Trophoblast cell (in vitro differentiated cells and primary cell): ENCODE measurements at regions not wholly inside any gene's neighbourhood (a gene's known extent, or its start where the extent isn't known, plus 50 kb on each side); places are given as distances from the start of the nearest gene placed in this dataset.

Experiments
- DNase-seq, 2 donors: peaks; one replicate each; pipeline ENCODE4 v3.0.0-alpha.2; 2016
- H2AFZ ChIP-seq: 2 replicates; pipeline ENCODE4 v1.6.1; 2013; ENCODE audit warnings: low read length, moderate library complexity, mild to moderate bottlenecking; ENCODE audit not compliant: insufficient read depth, poor library complexity
- H2AK5ac ChIP-seq: 2 replicates; pipeline ENCODE4 v1.6.1; 2013; ENCODE audit warnings: mild to moderate bottlenecking, low read length
- H2BK120ac ChIP-seq: 2 replicates; pipeline ENCODE4 v1.6.1; 2013; ENCODE audit warnings: low read length, mild to moderate bottlenecking, moderate library complexity; ENCODE audit not compliant: insufficient read depth, poor library complexity
- H2BK12ac ChIP-seq: 2 replicates; pipeline ENCODE4 v1.6.1; 2013; ENCODE audit warnings: mild to moderate bottlenecking, low read length, moderate library complexity
- H2BK5ac ChIP-seq: 2 replicates; pipeline ENCODE4 v1.6.1; 2013; ENCODE audit warnings: low read length, low read depth, moderate library complexity, mild to moderate bottlenecking; ENCODE audit not compliant: poor library complexity
- H3K14ac ChIP-seq: 2 replicates; pipeline ENCODE4 v1.6.1; 2013; ENCODE audit warnings: mild to moderate bottlenecking, low read length
- H3K18ac ChIP-seq: 2 replicates; pipeline ENCODE4 v1.6.1; 2013; ENCODE audit warnings: mild to moderate bottlenecking, low read length
- H3K23ac ChIP-seq: 2 replicates; pipeline ENCODE4 v1.6.1; 2013; ENCODE audit warnings: low read length
- H3K27ac ChIP-seq: 2 replicates; pipeline ENCODE4 v1.5.1; 2013; ENCODE audit warnings: low read depth, mild to moderate bottlenecking, inconsistent platforms, low read length, moderate library complexity
- H3K27me3 ChIP-seq: 2 replicates; pipeline ENCODE4 v1.6.1; 2013; ENCODE audit warnings: inconsistent platforms, mild to moderate bottlenecking, low read length, moderate library complexity; ENCODE audit not compliant: insufficient read depth
- H3K36me3 ChIP-seq, 2 experiments: 1 replicate in 1 of 2; 2 replicates in 1 of 2; pipeline ENCODE4 v1.6.1; 2013; ENCODE audit warnings: low read length in 2 of 2, mild to moderate bottlenecking in 2 of 2, moderate library complexity in 1 of 2; ENCODE audit not compliant: insufficient read depth in 2 of 2, control insufficient read depth in 1 of 2
- H3K4ac ChIP-seq: 2 replicates; pipeline ENCODE4 v1.6.1; 2013; ENCODE audit warnings: low read depth, mild to moderate bottlenecking, low read length, moderate library complexity
- H3K4me1 ChIP-seq, 2 experiments: 1 replicate in 1 of 2; 2 replicates in 1 of 2; pipeline ENCODE4 v1.6.1; 2013; ENCODE audit warnings: low read length in 2 of 2, mild to moderate bottlenecking in 2 of 2, moderate library complexity in 1 of 2; ENCODE audit not compliant: insufficient read depth in 2 of 2, control insufficient read depth in 1 of 2
- H3K4me2 ChIP-seq: 2 replicates; pipeline ENCODE4 v1.6.1; 2013; ENCODE audit warnings: inconsistent platforms, mild to moderate bottlenecking, low read length, moderate library complexity
- H3K4me3 ChIP-seq: 2 replicates; pipeline ENCODE4 v1.5.1; 2013; ENCODE audit warnings: mild to moderate bottlenecking, low read depth, low read length, inconsistent platforms
- H3K79me1 ChIP-seq: one replicate; pipeline ENCODE4 v1.6.1; 2013; ENCODE audit warnings: low read length
- H3K79me2 ChIP-seq: 2 replicates; pipeline ENCODE4 v1.6.1; 2013; ENCODE audit warnings: low read length, mild to moderate bottlenecking; ENCODE audit not compliant: control insufficient read depth, insufficient read depth, poor library complexity
- H3K9ac ChIP-seq: 2 replicates; pipeline ENCODE4 v1.6.1; 2013; ENCODE audit warnings: mild to moderate bottlenecking, low read length
- H3K9me3 ChIP-seq: 2 replicates; pipeline ENCODE4 v1.6.1; 2013; ENCODE audit warnings: low read depth, mild to moderate bottlenecking, control low read depth, inconsistent platforms, low read length; ENCODE audit not compliant: insufficient read depth
- H4K12ac ChIP-seq: 2 replicates; pipeline ENCODE4 v1.6.1; 2013; ENCODE audit warnings: low read depth, mild to moderate bottlenecking, low read length, moderate library complexity
- H4K8ac ChIP-seq: 2 replicates; pipeline ENCODE4 v1.6.1; 2013; ENCODE audit warnings: low read depth, mild to moderate bottlenecking, low read length, moderate library complexity
- H4K91ac ChIP-seq: one replicate; pipeline ENCODE4 v1.6.1; 2013; ENCODE audit warnings: low read depth, mild to moderate bottlenecking, low read length, moderate library complexity
- WGBS: extraction: QIAGEN DNeasy Blood & Tissue Kit; methylation state at CpG from one replicate; pipeline ENCODE4 v1.1.7; 2013; ENCODE audit warnings: missing lambda C conversion rate; ENCODE audit not compliant: insufficient read length, insufficient coverage; ENCODE audit errors: extremely low coverage; 5-methylcytosine and 5-hydroxymethylcytosine counted together

- H3K4me3 ChIP-seq, result no peak overlapping the region
- H2BK12ac ChIP-seq, result no peak overlapping the region
- no peak overlapping the region for H3K18ac ChIP-seq
- no peak overlapping the region for H3K9ac ChIP-seq
- H3K14ac ChIP-seq, result no peak overlapping the region
- no peak overlapping the region for H3K27ac ChIP-seq
- H2AK5ac ChIP-seq, result no peak overlapping the region
- no peak for DNase-seq
- H3K79me1 ChIP-seq, result no peaks in the 10 kb centered on the region
- H2AFZ ChIP-seq, result no peak overlapping the region
- H3K4me1 ChIP-seq, result no peaks in the 10 kb centered on the region
- no peak overlapping the region for H3K4ac ChIP-seq
- no peaks in the 10 kb centered on the region for H3K27me3 ChIP-seq
- no peak overlapping the region for H3K4me2 ChIP-seq
- H3K23ac ChIP-seq, result no peak overlapping the region
- H3K79me2 ChIP-seq, result no peaks in the 10 kb centered on the region
- H2BK120ac ChIP-seq, result no peak overlapping the region
- no CpG with 5 or more reads among the region's 67 CpGs for WGBS
- no peak overlapping the region for H4K91ac ChIP-seq
- H3K9me3 ChIP-seq, result peaks cover 6% of the 10 kb centered on the region
- H4K12ac ChIP-seq, result no peak overlapping the region
- H3K36me3 ChIP-seq, result no peaks in the 10 kb centered on the region
- H4K8ac ChIP-seq, result no peak overlapping the region
- no peak overlapping the region for H2BK5ac ChIP-seq
These were observed 77.4 kb upstream of the GALNT9 start for GRCh38 chr12:132406493-132407450.

GRCh38 chr12:132405742-132406251 lies 76.4 kb upstream of the GALNT9 start:
- H3K36me3 ChIP-seq, result no peaks in the 10 kb centered on the region
- H3K4ac ChIP-seq, result no peak overlapping the region
- peaks cover 6% of the 10 kb centered on the region for H3K9me3 ChIP-seq

GRCh38 chr12:132404951-132405741 lies 75.8 kb upstream of the GALNT9 start:
- H2AFZ ChIP-seq, result no peak overlapping the region
- no peak overlapping the region for H2BK5ac ChIP-seq
- H3K14ac ChIP-seq, result no peak overlapping the region
- H3K4ac ChIP-seq, result no peak overlapping the region
- H3K4me1 ChIP-seq, result no peaks in the 10 kb centered on the region
- H2BK120ac ChIP-seq, result no peak overlapping the region
- no peak overlapping the region for H3K9ac ChIP-seq
- no peak overlapping the region for H4K12ac ChIP-seq
- no peaks in the 10 kb centered on the region for H3K27me3 ChIP-seq
- H4K91ac ChIP-seq, result no peak overlapping the region
- no peak overlapping the region for H3K4me2 ChIP-seq
- no CpG with 5 or more reads among the region's 36 CpGs for WGBS
- H3K79me2 ChIP-seq, result no peaks in the 10 kb centered on the region
- no peaks in the 10 kb centered on the region for H3K36me3 ChIP-seq
- H3K9me3 ChIP-seq, result peaks cover 6% of the 10 kb centered on the region
- no peak overlapping the region for H2AK5ac ChIP-seq
- no peak overlapping the region for H4K8ac ChIP-seq
- no peak overlapping the region for H3K18ac ChIP-seq
- DNase-seq, result no peak
- no peaks in the 10 kb centered on the region for H3K79me1 ChIP-seq
- no peak overlapping the region for H3K23ac ChIP-seq
- H3K27ac ChIP-seq, result no peak overlapping the region
- no peak overlapping the region for H3K4me3 ChIP-seq
- H2BK12ac ChIP-seq, result no peak overlapping the region

More at GRCh38 chr12:132405742-132406251, 76.4 kb upstream of the GALNT9 start:
- no peak overlapping the region for H3K9ac ChIP-seq
- no peaks in the 10 kb centered on the region for H3K4me1 ChIP-seq
- H3K27me3 ChIP-seq, result no peaks in the 10 kb centered on the region
- DNase-seq, result no peak
- no peak overlapping the region for H2BK5ac ChIP-seq
- no peak overlapping the region for H3K27ac ChIP-seq
- H3K79me2 ChIP-seq, result no peaks in the 10 kb centered on the region
- no peak overlapping the region for H2AFZ ChIP-seq
- H3K14ac ChIP-seq, result no peak overlapping the region
- H3K18ac ChIP-seq, result no peak overlapping the region
- no peak overlapping the region for H3K4me2 ChIP-seq
- H4K8ac ChIP-seq, result no peak overlapping the region
- WGBS, result no CpG with 5 or more reads among the region's 22 CpGs
- no peaks in the 10 kb centered on the region for H3K79me1 ChIP-seq
- H2AK5ac ChIP-seq, result no peak overlapping the region
- H4K91ac ChIP-seq, result no peak overlapping the region
- H2BK12ac ChIP-seq, result no peak overlapping the region
- H4K12ac ChIP-seq, result no peak overlapping the region
- no peak overlapping the region for H3K23ac ChIP-seq
- no peak overlapping the region for H2BK120ac ChIP-seq
- no peak overlapping the region for H3K4me3 ChIP-seq

GRCh38 chr12:132404435-132404855 lies 75.1 kb upstream of the GALNT9 start:
- Histone ChIP-seq H3K9ac (no peak overlapping the region), H4K8ac (no peak overlapping the region), H3K4me3 (no peak overlapping the region), H4K12ac (no peak overlapping the region), H2AK5ac (no peak overlapping the region), H4K91ac (no peak overlapping the region), H3K27ac (no peak overlapping the region), H3K23ac (no peak overlapping the region), H3K79me2 (no peaks in the 10 kb centered on the region), H2AFZ (no peak overlapping the region), H3K14ac (no peak overlapping the region), H3K4me2 (no peak overlapping the region), H2BK5ac (no peak overlapping the region), H3K4me1 (no peaks in the 10 kb centered on the region), H3K18ac (no peak overlapping the region), H3K27me3 (no peaks in the 10 kb centered on the region), H2BK12ac (no peak overlapping the region), H3K9me3 (peaks cover 6% of the 10 kb centered on the region), H3K36me3 (no peaks in the 10 kb centered on the region), H3K4ac (no peak overlapping the region), H2BK120ac (no peak overlapping the region), H3K79me1 (no peaks in the 10 kb centered on the region)
- no peak for DNase-seq
- no CpG with 5 or more reads among the region's 7 CpGs for WGBS
